ENCODE measurements at regions not wholly inside any gene's neighbourhood (a gene's known extent, or its start where the extent isn't known, plus 50 kb on each side); places are given as distances from the start of the nearest gene placed in this dataset.

DNA sequence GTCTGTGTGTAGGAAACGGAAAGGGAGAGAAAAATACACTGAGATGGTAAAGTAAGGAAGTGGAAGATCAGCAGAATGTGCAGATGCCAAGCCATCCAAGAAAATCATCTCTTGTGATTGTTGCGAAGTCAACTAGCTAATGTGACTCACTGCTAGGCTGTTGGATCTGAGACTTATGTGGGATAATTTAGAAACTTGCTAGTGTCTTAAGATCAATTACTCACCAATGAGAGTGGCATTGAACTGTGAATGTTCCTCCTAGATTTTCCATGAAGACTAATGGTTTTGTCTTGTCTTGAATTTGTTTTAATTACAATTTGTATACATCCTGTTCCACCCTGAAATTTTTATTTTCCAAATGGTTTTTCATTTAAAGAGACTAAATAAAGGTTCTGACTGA, 771.6 kb downstream of the EFNB2 start:
- no peaks in the 10 kb centered on the region for H3K36me3 ChIP-seq (ENCODE audit: control insufficient read depth, insufficient read depth, low read length)
- no peak overlapping the region for H3K4me3 ChIP-seq (ENCODE audit: low read length)
- Mint-ChIP-seq H3K36me3 (ENCODE audit: low read depth) (no peaks in the 10 kb centered on the region), H3K27ac (no peak overlapping the region), H3K4me3 (no peak overlapping the region), H3K9me3 (no peaks in the 10 kb centered on the region), H3K4me1 (no peaks in the 10 kb centered on the region), H3K27me3 (ENCODE audit: insufficient read depth) (no peaks in the 10 kb centered on the region)
- no peaks in the 10 kb centered on the region for H3K9me3 ChIP-seq (ENCODE audit: control insufficient read depth, low read length)
- WGBS, 2 experiments (ENCODE audit: insufficient coverage in 1 of 2, insufficient read length in 1 of 2): 93 to 100% methylated on average over 1 to 2 of the region's 2 CpGs
- TF ChIP-seq, protein P1, sequence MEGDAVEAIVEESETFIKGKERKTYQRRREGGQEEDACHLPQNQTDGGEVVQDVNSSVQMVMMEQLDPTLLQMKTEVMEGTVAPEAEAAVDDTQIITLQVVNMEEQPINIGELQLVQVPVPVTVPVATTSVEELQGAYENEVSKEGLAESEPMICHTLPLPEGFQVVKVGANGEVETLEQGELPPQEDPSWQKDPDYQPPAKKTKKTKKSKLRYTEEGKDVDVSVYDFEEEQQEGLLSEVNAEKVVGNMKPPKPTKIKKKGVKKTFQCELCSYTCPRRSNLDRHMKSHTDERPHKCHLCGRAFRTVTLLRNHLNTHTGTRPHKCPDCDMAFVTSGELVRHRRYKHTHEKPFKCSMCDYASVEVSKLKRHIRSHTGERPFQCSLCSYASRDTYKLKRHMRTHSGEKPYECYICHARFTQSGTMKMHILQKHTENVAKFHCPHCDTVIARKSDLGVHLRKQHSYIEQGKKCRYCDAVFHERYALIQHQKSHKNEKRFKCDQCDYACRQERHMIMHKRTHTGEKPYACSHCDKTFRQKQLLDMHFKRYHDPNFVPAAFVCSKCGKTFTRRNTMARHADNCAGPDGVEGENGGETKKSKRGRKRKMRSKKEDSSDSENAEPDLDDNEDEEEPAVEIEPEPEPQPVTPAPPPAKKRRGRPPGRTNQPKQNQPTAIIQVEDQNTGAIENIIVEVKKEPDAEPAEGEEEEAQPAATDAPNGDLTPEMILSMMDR (conservative IDR thresholded peaks at IDR 0.05): no peak
- no peaks in the 10 kb centered on the region for H3K4me1 ChIP-seq (ENCODE audit: control insufficient read depth, insufficient read depth, low read length)
- DNase-seq: no peak
- no peak overlapping the region for H3K27ac ChIP-seq (ENCODE audit: low read depth, low read length)
- no peaks in the 10 kb centered on the region for H3K27me3 ChIP-seq (ENCODE audit: control insufficient read depth, insufficient read depth, low read length, poor library complexity, severe bottlenecking)
- no peak overlapping the region for H3K9ac ChIP-seq (ENCODE audit: extremely low read depth, low read length, poor library complexity, severe bottlenecking)

DNA sequence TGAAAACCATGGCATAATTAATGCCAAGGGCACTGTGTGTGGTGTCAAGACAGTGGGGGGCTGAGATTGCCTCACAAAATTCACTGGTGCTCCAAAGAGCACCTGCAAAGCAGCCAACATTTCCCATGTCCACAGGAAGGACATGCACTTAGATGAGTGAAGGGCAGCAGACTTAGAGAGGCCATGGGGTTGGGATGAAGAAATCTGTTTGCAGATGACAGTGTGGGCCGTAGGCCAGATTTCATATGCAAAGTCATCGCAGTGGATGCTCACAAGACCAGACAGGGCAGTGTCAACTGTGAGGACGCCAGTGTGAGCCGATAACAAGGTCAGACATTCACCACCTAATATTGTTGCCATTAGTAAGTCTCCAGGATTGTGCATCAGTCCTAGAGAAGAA, 773.4 kb downstream of the EFNB2 start:
- no peak overlapping the region for H3K4me3 ChIP-seq (ENCODE audit: low read length)
- 88 to 89% methylated on average over 4 of the region's 4 CpGs for WGBS, 2 experiments (ENCODE audit: insufficient coverage in 1 of 2, insufficient read length in 1 of 2)
- TF ChIP-seq, protein P1 (conservative IDR thresholded peaks at IDR 0.05): no peak
- no peak overlapping the region for H3K4me3 Mint-ChIP-seq
- no peak for DNase-seq
- H3K27ac ChIP-seq (ENCODE audit: low read depth, low read length): no peak overlapping the region
- no peak overlapping the region for H3K9ac ChIP-seq (ENCODE audit: extremely low read depth, low read length, poor library complexity, severe bottlenecking)
- no peaks in the 10 kb centered on the region for H3K4me1 ChIP-seq (ENCODE audit: control insufficient read depth, insufficient read depth, low read length)
- no peaks in the 10 kb centered on the region for H3K36me3 ChIP-seq (ENCODE audit: control insufficient read depth, insufficient read depth, low read length)
- H3K27me3 ChIP-seq (ENCODE audit: control insufficient read depth, insufficient read depth, low read length, poor library complexity, severe bottlenecking): no peaks in the 10 kb centered on the region
- H3K27ac Mint-ChIP-seq: no peak overlapping the region
- H3K4me1 Mint-ChIP-seq: no peaks in the 10 kb centered on the region
- H3K36me3 Mint-ChIP-seq (ENCODE audit: low read depth): no peaks in the 10 kb centered on the region
- no peaks in the 10 kb centered on the region for H3K27me3 Mint-ChIP-seq (ENCODE audit: insufficient read depth)
- H3K9me3 Mint-ChIP-seq: no peaks in the 10 kb centered on the region
- H3K9me3 ChIP-seq (ENCODE audit: control insufficient read depth, low read length): no peaks in the 10 kb centered on the region

DNA sequence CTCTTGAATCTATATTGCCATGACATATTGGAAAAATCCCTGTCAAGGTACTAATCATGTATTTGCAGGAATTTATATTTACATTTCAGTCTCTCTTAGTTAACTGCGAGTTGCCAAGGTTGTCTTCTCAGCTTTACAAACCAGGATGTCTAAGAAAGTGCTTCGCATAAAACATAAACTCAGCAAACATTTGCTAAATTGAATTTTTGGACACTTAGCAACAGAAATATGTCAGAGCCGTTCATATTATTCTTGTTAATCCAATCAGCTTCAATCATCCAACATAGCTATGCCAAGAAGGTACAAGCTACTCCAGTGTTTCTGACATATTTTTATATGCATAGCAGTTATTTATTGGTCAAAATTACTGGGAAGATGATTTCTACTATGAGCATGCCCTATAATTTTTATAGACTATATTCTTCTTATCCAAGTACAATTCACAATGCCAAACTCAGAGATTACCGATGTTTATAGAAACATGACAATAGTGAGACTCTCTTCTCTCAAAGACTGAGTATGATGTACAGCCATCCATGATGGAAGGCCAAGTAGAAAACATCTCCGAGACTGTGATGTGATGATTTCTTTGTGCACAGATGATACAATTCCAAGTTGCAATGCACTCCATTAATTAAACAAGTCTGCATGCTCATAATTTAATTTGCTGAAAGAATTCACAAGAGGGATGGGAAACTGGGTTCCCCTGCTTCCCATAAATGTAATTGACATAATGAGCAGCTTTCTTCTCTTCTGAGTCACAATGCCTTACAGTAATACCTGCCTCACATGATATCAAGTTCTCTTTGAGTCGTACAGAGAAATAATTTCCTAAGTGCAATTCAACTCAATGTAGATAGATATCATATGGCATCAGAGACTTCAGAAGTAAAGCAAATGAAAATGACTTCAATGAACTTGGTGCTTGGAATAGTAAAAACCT, 776.3 kb downstream of the EFNB2 start:
- no peaks in the 10 kb centered on the region for H3K4me1 Mint-ChIP-seq
- no peak for DNase-seq
- H3K27ac Mint-ChIP-seq: no peak overlapping the region
- Histone ChIP-seq H3K9me3 (ENCODE audit: control insufficient read depth, low read length) (no peaks in the 10 kb centered on the region), H3K27ac (ENCODE audit: low read depth, low read length) (no peak overlapping the region), H3K4me1 (ENCODE audit: control insufficient read depth, insufficient read depth, low read length) (no peaks in the 10 kb centered on the region), H3K4me3 (ENCODE audit: low read length) (no peak overlapping the region), H3K27me3 (ENCODE audit: control insufficient read depth, insufficient read depth, low read length, poor library complexity, severe bottlenecking) (no peaks in the 10 kb centered on the region), H3K9ac (ENCODE audit: extremely low read depth, low read length, poor library complexity, severe bottlenecking) (no peak overlapping the region), H3K36me3 (ENCODE audit: control insufficient read depth, insufficient read depth, low read length) (no peaks in the 10 kb centered on the region)
- H3K27me3 Mint-ChIP-seq (ENCODE audit: insufficient read depth): no peaks in the 10 kb centered on the region
- peaks cover 2% of the 10 kb centered on the region for H3K9me3 Mint-ChIP-seq
- TF ChIP-seq, protein P1 (conservative IDR thresholded peaks at IDR 0.05): no peak
- 92 to 98% methylated on average over 5 to 6 of the region's 6 CpGs for WGBS, 2 experiments (ENCODE audit: insufficient coverage in 1 of 2, insufficient read length in 1 of 2)
- no peaks in the 10 kb centered on the region for H3K36me3 Mint-ChIP-seq (ENCODE audit: low read depth)
- H3K4me3 Mint-ChIP-seq: no peak overlapping the region

Data from endodermal cell (in vitro differentiated cells).